ENCODE measurements at regions not wholly inside any gene's neighbourhood (a gene's known extent, or its start where the extent isn't known, plus 50 kb on each side); places are given as distances from the start of the nearest gene placed in this dataset.

- intact Hi-C loops (cut with DNase I), result loop anchor here in 4 of 10 donors (5.0 to 10.0 kb wide), 4 partner anchors 110 to 330 kb away; partner anchors contain the start of gene DLL1 (in 1 of the 4)
- ATAC-seq, result peak; percentile 29 to 85 (median 70)
- Histone ChIP-seq H3K27me3 (no peaks in the 10 kb centered on the region), H3K36me3 (no peaks in the 10 kb centered on the region), H3K27ac (peak overlapping the region in 9 of 12 donors; percentile 14 to 72 (median 59)), H3K4me3 (no peak overlapping the region), H3K9me3 (no peaks in the 10 kb centered on the region), H3K4me1 (peaks cover 0 to 34% (median 23%) of the 10 kb centered on the region in 12 donors)
- 44 to 63% (median 57%) methylated on average over 5 to 11 of the region's 11 CpGs for WGBS, 4 donors
- TF ChIP-seq POLR2A (IDR thresholded peaks at IDR 0.05) (no peak), CTCF (IDR thresholded peaks at IDR 0.05) (peak in 10 of 12 donors; percentile 16 to 48 (median 30))
- peak; percentile 63 to 79 (median 69) for DNase-seq
These were observed 125.8 kb downstream of the DLL1 start for GRCh38 chr6:170165085-170165470.

GRCh38 chr6:170164271-170164900, 126.5 kb downstream of the DLL1 start:
- H3K4me3 ChIP-seq, result no peak overlapping the region
- H3K27ac ChIP-seq, result peak overlapping the region in 9 of 12 donors; percentile 8 to 72 (median 59)
- DNase-seq (no peak), ATAC-seq (no peak)
- intact Hi-C loops (cut with DNase I), result loop anchor here in 2 of 10 donors (10.0 kb wide), 2 partner anchors 110 to 330 kb away; no protein-coding TSS in a partner anchor
- H3K27me3 ChIP-seq, result no peaks in the 10 kb centered on the region
- H3K4me1 ChIP-seq, result peaks cover 0 to 34% (median 23%) of the 10 kb centered on the region in 12 donors
- no peaks in the 10 kb centered on the region for H3K36me3 ChIP-seq
- H3K9me3 ChIP-seq, result no peaks in the 10 kb centered on the region
- 76 to 81% (median 77%) methylated on average over 20 to 21 of the region's 21 CpGs for WGBS, 4 donors
- TF ChIP-seq POLR2A (IDR thresholded peaks at IDR 0.05) (no peak), CTCF (IDR thresholded peaks at IDR 0.05) (no peak)

- no peak overlapping the region for H3K27ac ChIP-seq
- no peak for ATAC-seq
- no peaks in the 10 kb centered on the region for H3K9me3 ChIP-seq
- H3K36me3 ChIP-seq, result no peaks in the 10 kb centered on the region
- peaks cover 0 to 34% (median 23%) of the 10 kb centered on the region in 12 donors for H3K4me1 ChIP-seq
- H3K4me3 ChIP-seq, result no peak overlapping the region
- DNase-seq, result no peak
- no peak for TF ChIP-seq CTCF (IDR thresholded peaks at IDR 0.05)
- TF ChIP-seq POLR2A (IDR thresholded peaks at IDR 0.05), result no peak
- WGBS, 4 donors, result 91 to 96% (median 95%) methylated on average over 26 to 27 of the region's 27 CpGs
- intact Hi-C loops (cut with DNase I), result loop anchor here in 2 of 10 donors (10.0 kb wide), 2 partner anchors 111 to 329 kb away; no protein-coding TSS in a partner anchor
- no peaks in the 10 kb centered on the region for H3K27me3 ChIP-seq
These were observed 127.3 kb downstream of the DLL1 start for GRCh38 chr6:170163405-170164170.
